K562 (cell line): ENCODE measurements at regions not wholly inside any gene's neighbourhood (a gene's known extent, or its start where the extent isn't known, plus 50 kb on each side); places are given as distances from the start of the nearest gene placed in this dataset.
"Not testable (repeated sequence)": the region's sequence is repeated elsewhere in the genome, so short reads cannot be mapped to it uniquely, and the experiment has no call there.

Experiments
- ATAC-seq: fragments of 200-7000 bp; cut with Tn5 transposase; 3 replicates; pipeline ENCODE4 v1.9.1; 2020; ENCODE audit warnings: moderate library complexity
- BruUV-seq: library from RNA; stranded (reverse); fragments of 400-500 nt; replicated peaks from 2 replicates; lab custom pipeline; 2021; lab: Mats Ljungman, UMichigan
- CTCF ChIA-PET: fragments of 300-600 bp; formaldehyde crosslinking; extraction: SDS; loops from one replicate; lab custom pipeline; 2021; ENCODE audit warnings: low intra/inter-chr PET ratio; lab: Yijun Ruan, JAX
- POLR2A ChIA-PET: fragments of 300-600, 350-650 bp; sonication (Branson Sonifier 250); formaldehyde crosslinking; extraction: SDS; loops from one replicate; lab custom pipeline; 2021; ENCODE audit warnings: antibody characterized with exemption, inconsistent platforms; lab: Yijun Ruan, JAX
- DNase-seq, 4 experiments: peaks; one replicate each; pipeline versions ENCODE4 v3.0.0 to v3.0.0-alpha.2; 2011 to 2018; ENCODE audit warnings: low spot score in 3 of 4, mixed read lengths in 3 of 4; ENCODE audit errors: extremely low read depth in 1 of 4
- FAIRE-seq: peaks from 2 replicates; lab custom pipeline; 2011; peaks lifted over from hg19 to GRCh38; lab: Jason Lieb, UNC
- H2AFZ ChIP-seq: 2 replicates; pipeline ENCODE4 v1.6.0; 2011; ENCODE audit warnings: low read depth, low read length, control low read depth, inconsistent platforms
- H3K27ac ChIP-seq: fragments of 200-600 bp; 3 replicates; pipeline ENCODE4 v1.8.0; 2011; ENCODE audit warnings: low read depth, mild to moderate bottlenecking, control low read depth, inconsistent platforms, low read length, moderate library complexity, mixed read lengths; ENCODE audit errors: extremely low read depth
- H3K27me3 ChIP-seq, 2 experiments: fragments of 300-600 bp in 1 of 2; 2 replicates in 1 of 2; 3 replicates in 1 of 2; pipeline versions ENCODE4 v1.6.0 to v1.8.0; 2011; ENCODE audit warnings: inconsistent platforms in 2 of 2, low read length in 2 of 2, mild to moderate bottlenecking in 1 of 2, mixed read lengths in 1 of 2, moderate library complexity in 1 of 2; ENCODE audit not compliant: control insufficient read depth in 2 of 2, insufficient read depth in 2 of 2
- H3K36me3 ChIP-seq: fragments of 300-600 bp; 3 replicates; pipeline ENCODE4 v1.8.0; 2011; ENCODE audit warnings: mild to moderate bottlenecking, low read length, inconsistent platforms; ENCODE audit not compliant: control insufficient read depth, insufficient read depth
- H3K4me1 ChIP-seq, 2 experiments: fragments of 200-600 bp in 1 of 2; replicated peaks in 1 of 2; 2 replicates in 1 of 2; 3 replicates in 1 of 2; pipeline versions ENCODE4 v1.5.1 to v1.8.0; 2011; ENCODE audit warnings: inconsistent platforms in 2 of 2, low read length in 2 of 2, mild to moderate bottlenecking in 1 of 2, mixed read lengths in 1 of 2, moderate library complexity in 1 of 2; ENCODE audit not compliant: control insufficient read depth in 2 of 2, insufficient read depth in 2 of 2
- H3K4me2 ChIP-seq: 2 replicates; pipeline ENCODE4 v1.6.1; 2011; ENCODE audit warnings: low read length, control low read depth, inconsistent platforms, mixed read lengths; ENCODE audit not compliant: insufficient read depth
- H3K4me3 ChIP-seq: fragments of 200-600 bp; sonication (generic), shearing (Covaris generic); 2 replicates; pipeline ENCODE4 v1.5.1; 2016; ENCODE audit warnings: control low read depth, inconsistent platforms
- H3K79me2 ChIP-seq: fragments of 200-600 bp; 3 replicates; pipeline ENCODE4 v1.8.0; 2011; ENCODE audit warnings: low read length, inconsistent platforms; ENCODE audit not compliant: control insufficient read depth, insufficient read depth
- H3K9ac ChIP-seq, 2 experiments: 2 replicates each; pipeline versions ENCODE4 v1.6.0 to v1.6.1; 2011; ENCODE audit warnings: low read depth in 2 of 2, low read length in 2 of 2, control low read depth in 1 of 2, inconsistent platforms in 1 of 2, mild to moderate bottlenecking in 1 of 2, mixed read lengths in 1 of 2; ENCODE audit not compliant: insufficient read depth in 1 of 2
- H3K9me1 ChIP-seq: one replicate; pipeline ENCODE4 v1.6.0; 2011; ENCODE audit warnings: inconsistent platforms, mild to moderate bottlenecking, low read length, moderate library complexity; ENCODE audit not compliant: control insufficient read depth, insufficient read depth
- H3K9me3 ChIP-seq: replicated peaks from 2 replicates; pipeline ENCODE4 v1.5.1; 2011; ENCODE audit warnings: low read depth, low read length, inconsistent platforms; ENCODE audit not compliant: control insufficient read depth, insufficient read depth
- H4K20me1 ChIP-seq: replicated peaks from 2 replicates; pipeline ENCODE4 v1.6.1; 2011; ENCODE audit warnings: low read length, inconsistent platforms, mixed read lengths; ENCODE audit not compliant: control insufficient read depth, insufficient read depth
- CTCF ChIP-seq, 3 experiments: IDR thresholded peaks in 2 of 3; conservative IDR thresholded peaks in 1 of 3; 2 replicates each; pipeline ENCODE4 v1.5.1; 2011 to 2012; ENCODE audit warnings: low read length in 3 of 3, mild to moderate bottlenecking in 3 of 3, control low read depth in 2 of 3, improper control_type of control experiment in 1 of 3, inconsistent platforms in 1 of 3, low read depth in 1 of 3, mixed read lengths in 1 of 3, moderate library complexity in 1 of 3; ENCODE audit not compliant: insufficient read depth in 2 of 3
- RAD21 ChIP-seq, 2 experiments: fragments of 250-450 bp in 1 of 2; fragments of 450-650 bp in 1 of 2; sonication (Bioruptor Pico) in 1 of 2; formaldehyde crosslinking in 1 of 2; IDR thresholded peaks in 1 of 2; conservative IDR thresholded peaks in 1 of 2; 2 replicates each; pipeline versions ENCODE4 v1.4.0 to v1.8.0; 2020 to 2022; ENCODE audit warnings: mild to moderate bottlenecking in 2 of 2, moderate library complexity in 1 of 2
- ZBTB33 ChIP-seq: sonication (generic); formaldehyde crosslinking; IDR thresholded peaks from 2 replicates; pipeline ENCODE4 v1.8.1; 2023; ENCODE audit warnings: mild to moderate bottlenecking, missing genetic modification reagents
- WGBS: fragments of 100-300 bp; shearing (Covaris generic); methylation state at CpG from one replicate; pipeline ENCODE4 v1.1.6; 2016; ENCODE audit warnings: low coverage, mixed read lengths; ENCODE audit not compliant: insufficient coverage; ENCODE audit errors: missing lambda C conversion rate; 5-methylcytosine and 5-hydroxymethylcytosine counted together
- in situ Hi-C: fragments of 300-500 bp; cut with MboI; formaldehyde crosslinking; loops from 4 replicates; pipeline ENCODE4 v1.15.0; 2018; ENCODE audit warnings: inconsistent platforms, mixed read lengths
- intact Hi-C: fragments of 100-400 bp; cut with micrococcal nuclease; formaldehyde crosslinking; loops from 2 replicates; pipeline ENCODE4 v1.14.2; 2022

GRCh38 chr19:27802293-27802692 is 1410.7 kb downstream of the UQCRFS1 start:
- ATAC-seq: not testable (repeated sequence)

More at GRCh38 chr19:27802293-27802692, 1410.7 kb downstream of the UQCRFS1 start:
- H3K4me3 ChIP-seq, H2AFZ ChIP-seq, intact Hi-C loops, H3K9me3 ChIP-seq, H3K4me2 ChIP-seq, H3K9ac ChIP-seq, in situ Hi-C loops, H3K4me1 ChIP-seq, DNase-seq, POLR2A ChIA-PET, H3K27ac ChIP-seq, BruUV-seq, H3K9me1 ChIP-seq, CTCF ChIA-PET, H3K27me3 ChIP-seq, H4K20me1 ChIP-seq: not testable (repeated sequence)
- H3K79me2 ChIP-seq: peaks cover 12% of the 10 kb centered on the region; the same call in 1 of the 3 replicates
- peaks cover 32% of the 10 kb centered on the region for H3K36me3 ChIP-seq
- TF ChIP-seq ZBTB33 (CRISPR knock-in tag): peak; percentile 99
- peak; percentile 32 to 33 (median 32); a peak in 4 of 6 replicates for TF ChIP-seq CTCF (IDR thresholded peaks at IDR 0.05 in 2 of 3, conservative IDR thresholded peaks at IDR 0.05 in 1 of 3; ENCODE audit: insufficient read depth in 2 of 3, low read depth in 1 of 3, low read length in 3 of 3)
- TF ChIP-seq RAD21 (CRISPR knock-in tag; conservative IDR thresholded peaks at IDR 0.05 in 1 of 2, IDR thresholded peaks at IDR 0.05 in 1 of 2): peak in 1 of 2 experiments; percentile 18; a peak in 1 of 4 replicates
- peak; percentile 37 for FAIRE-seq
- 83% methylated on average over 13 of the region's 15 CpGs for WGBS
